Spleen (tissue), 7 donors: ENCODE measurements at regions not wholly inside any gene's neighbourhood (a gene's known extent, or its start where the extent isn't known, plus 50 kb on each side); places are given as distances from the start of the nearest gene placed in this dataset.

Experiments
- POLR2A ChIP-seq, 3 donors: fragments of 450-650 bp; IDR thresholded peaks; one replicate each; pipeline ENCODE4 v1.5.1; 2017; ENCODE audit warnings: antibody characterized with exemption in 3 of 3, mild to moderate bottlenecking in 1 of 3
- TF ChIP-seq, protein P1 (sequence below), 11 experiments: fragments of 200-600 bp in 7 of 11; fragments of 450-650 bp in 4 of 11; sonication (generic) in 4 of 11; IDR thresholded peaks in 8 of 11; conservative IDR thresholded peaks in 3 of 11; 1 replicate in 7 of 11; 2 replicates in 4 of 11; pipeline versions ENCODE4 v1.4.0 to v1.8.0; 2016 to 2021; ENCODE audit warnings: antibody characterized with exemption in 11 of 11, inconsistent platforms in 4 of 11, mild to moderate bottlenecking in 1 of 11
- donor health status: DM: no; HTN: no; CAD: no; lungs with moderate emphysema.
- donor health status: DM: no; HTN: no; CAD: no.
- donor health status: DM: no; HTN: no; CAD: no.

GRCh38 chr17:14750866-14751265 is 450.0 kb downstream of the HS3ST3B1 start:
- TF ChIP-seq, protein P1, sequence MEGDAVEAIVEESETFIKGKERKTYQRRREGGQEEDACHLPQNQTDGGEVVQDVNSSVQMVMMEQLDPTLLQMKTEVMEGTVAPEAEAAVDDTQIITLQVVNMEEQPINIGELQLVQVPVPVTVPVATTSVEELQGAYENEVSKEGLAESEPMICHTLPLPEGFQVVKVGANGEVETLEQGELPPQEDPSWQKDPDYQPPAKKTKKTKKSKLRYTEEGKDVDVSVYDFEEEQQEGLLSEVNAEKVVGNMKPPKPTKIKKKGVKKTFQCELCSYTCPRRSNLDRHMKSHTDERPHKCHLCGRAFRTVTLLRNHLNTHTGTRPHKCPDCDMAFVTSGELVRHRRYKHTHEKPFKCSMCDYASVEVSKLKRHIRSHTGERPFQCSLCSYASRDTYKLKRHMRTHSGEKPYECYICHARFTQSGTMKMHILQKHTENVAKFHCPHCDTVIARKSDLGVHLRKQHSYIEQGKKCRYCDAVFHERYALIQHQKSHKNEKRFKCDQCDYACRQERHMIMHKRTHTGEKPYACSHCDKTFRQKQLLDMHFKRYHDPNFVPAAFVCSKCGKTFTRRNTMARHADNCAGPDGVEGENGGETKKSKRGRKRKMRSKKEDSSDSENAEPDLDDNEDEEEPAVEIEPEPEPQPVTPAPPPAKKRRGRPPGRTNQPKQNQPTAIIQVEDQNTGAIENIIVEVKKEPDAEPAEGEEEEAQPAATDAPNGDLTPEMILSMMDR (IDR thresholded peaks at IDR 0.05 in 8 of 11, conservative IDR thresholded peaks at IDR 0.05 in 3 of 11), result no peak
- TF ChIP-seq POLR2A (IDR thresholded peaks at IDR 0.05), result no peak
